Stimulated activated effector memory CD8-positive, alpha-beta T cell treated with anti-CD3 and anti-CD28 coated beads, Interleukin-12 subunit alpha, Interleukin-12 subunit beta, amount 100 ng/mL, for 72 hours (primary cell): ENCODE measurements at regions not wholly inside any gene's neighbourhood (a gene's known extent, or its start where the extent isn't known, plus 50 kb on each side); places are given as distances from the start of the nearest gene placed in this dataset.

Source experiments
- ATAC-seq: fragments of 150-1000 bp; cut with Tn5 transposase; 2 replicates; pipeline ENCODE4 v1.10.0; 2021
- DNase-seq, 2 donors: peaks; one replicate each; pipeline ENCODE4 v3.0.0; 2021 to 2022; ENCODE audit warnings: low spot score in 2 of 2
- H3K27ac Mint-ChIP-seq: one replicate; pipeline ENCODE4 v1.8.0; 2022; ENCODE audit warnings: mild to moderate bottlenecking, mixed read lengths
- H3K36me3 Mint-ChIP-seq: one replicate; pipeline ENCODE4 v1.8.0; 2022; ENCODE audit warnings: mild to moderate bottlenecking, mixed read lengths
- H3K4me1 Mint-ChIP-seq: one replicate; pipeline ENCODE4 v1.8.0; 2022; ENCODE audit warnings: mixed read lengths
- H3K4me3 Mint-ChIP-seq: one replicate; pipeline ENCODE4 v1.8.0; 2022; ENCODE audit warnings: mild to moderate bottlenecking, mixed read lengths
- H3K9me3 Mint-ChIP-seq: one replicate; pipeline ENCODE4 v1.8.0; 2022; ENCODE audit warnings: mixed read lengths

DNA sequence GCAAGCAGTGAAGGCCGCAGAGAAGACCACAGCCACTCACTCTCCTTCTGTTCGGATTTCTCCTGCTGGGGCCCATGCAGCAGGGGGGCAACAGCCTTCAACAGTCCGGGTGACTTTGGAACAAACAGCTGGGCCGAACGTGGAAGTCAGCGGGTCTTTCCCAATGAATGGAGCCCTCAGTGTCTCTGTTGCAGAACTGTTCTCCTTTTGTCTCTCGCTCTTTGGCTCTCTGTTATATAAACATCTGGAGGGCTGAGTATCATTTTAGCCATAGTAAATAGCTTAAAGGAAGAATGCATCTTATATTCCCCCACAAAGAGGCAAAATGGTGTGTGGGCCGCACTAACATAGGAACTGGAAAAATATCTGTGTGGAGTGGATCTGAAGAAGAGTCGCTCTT, 136.7 kb upstream of the RALGAPA2 start:
- no peaks in the 10 kb centered on the region for H3K4me1 Mint-ChIP-seq
- no peak overlapping the region for H3K4me3 Mint-ChIP-seq
- DNase-seq (no peak), ATAC-seq (no peak)
- H3K36me3 Mint-ChIP-seq: no peaks in the 10 kb centered on the region
- no peak overlapping the region for H3K27ac Mint-ChIP-seq
- no peaks in the 10 kb centered on the region for H3K9me3 Mint-ChIP-seq

DNA sequence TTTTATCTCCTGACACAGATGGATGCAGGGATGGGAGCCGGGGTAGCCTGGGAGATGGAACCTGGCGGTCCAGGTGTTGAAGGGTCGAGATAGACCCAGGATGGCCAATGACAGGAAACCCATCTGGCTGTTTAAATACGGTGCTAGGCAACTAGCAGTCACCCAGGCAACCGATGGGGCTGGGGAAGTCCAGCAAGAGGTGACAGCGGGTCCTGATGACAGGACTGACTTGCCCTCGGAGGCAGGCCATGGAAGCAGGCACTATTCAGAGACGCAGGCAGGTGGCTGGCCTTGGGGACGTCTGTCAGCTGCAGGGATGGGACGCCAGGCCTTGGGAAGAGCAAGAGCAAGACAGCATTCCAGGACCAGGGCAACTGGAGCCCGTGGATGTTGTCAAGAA, 135.4 kb upstream of the RALGAPA2 start:
- no peaks in the 10 kb centered on the region for H3K9me3 Mint-ChIP-seq
- no peak overlapping the region for H3K27ac Mint-ChIP-seq
- peak; percentile 11 for ATAC-seq
- H3K4me1 Mint-ChIP-seq: no peaks in the 10 kb centered on the region
- no peak for DNase-seq
- no peaks in the 10 kb centered on the region for H3K36me3 Mint-ChIP-seq
- H3K4me3 Mint-ChIP-seq: no peak overlapping the region

DNA sequence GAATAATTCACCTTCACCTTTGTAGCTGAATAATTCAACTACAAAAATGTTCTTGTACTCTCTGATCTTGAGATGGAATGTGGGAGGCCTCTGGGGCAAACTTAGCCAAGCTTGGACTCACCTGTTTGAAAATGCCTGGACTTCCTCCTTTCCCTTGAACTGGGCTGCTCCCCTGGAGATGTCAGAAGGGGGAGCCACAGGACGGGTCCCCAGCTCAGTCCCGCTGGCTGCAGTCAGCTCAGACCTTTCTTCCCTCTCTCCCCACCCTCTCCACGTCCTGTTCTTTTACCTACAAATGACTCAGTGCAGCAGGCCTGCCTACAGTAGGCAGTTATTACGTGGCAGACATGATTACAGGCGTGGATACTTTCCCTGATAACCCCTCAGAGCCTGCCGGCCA, 131.5 kb upstream of the RALGAPA2 start:
- ATAC-seq (peak; percentile 37), DNase-seq (no peak)
- H3K27ac Mint-ChIP-seq: no peak overlapping the region
- no peaks in the 10 kb centered on the region for H3K9me3 Mint-ChIP-seq
- no peaks in the 10 kb centered on the region for H3K4me1 Mint-ChIP-seq
- no peak overlapping the region for H3K4me3 Mint-ChIP-seq
- no peaks in the 10 kb centered on the region for H3K36me3 Mint-ChIP-seq

DNA sequence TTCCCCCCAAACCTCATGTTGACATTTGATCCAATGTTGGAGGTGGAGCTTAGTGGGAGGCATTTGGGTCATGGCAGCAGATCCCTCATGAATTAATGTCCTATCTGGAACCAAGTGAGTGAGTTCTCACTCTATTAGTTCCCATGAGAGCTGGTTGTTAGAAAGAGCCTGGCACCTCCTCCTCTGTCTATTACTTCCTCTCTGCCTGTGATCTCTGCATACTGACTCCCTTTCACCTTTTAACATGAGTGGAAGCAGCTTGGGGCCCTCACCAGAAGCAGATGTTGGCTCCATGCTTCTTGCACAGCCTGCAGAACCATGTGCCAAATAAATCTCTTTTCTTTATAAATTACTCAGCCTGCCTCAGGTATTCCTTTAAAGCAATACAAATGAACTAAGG, 127.3 kb upstream of the RALGAPA2 start:
- ATAC-seq: no peak
- no peak overlapping the region for H3K27ac Mint-ChIP-seq
- no peaks in the 10 kb centered on the region for H3K36me3 Mint-ChIP-seq
- no peak for DNase-seq
- H3K4me1 Mint-ChIP-seq: no peaks in the 10 kb centered on the region
- no peak overlapping the region for H3K4me3 Mint-ChIP-seq
- H3K9me3 Mint-ChIP-seq: no peaks in the 10 kb centered on the region

DNA sequence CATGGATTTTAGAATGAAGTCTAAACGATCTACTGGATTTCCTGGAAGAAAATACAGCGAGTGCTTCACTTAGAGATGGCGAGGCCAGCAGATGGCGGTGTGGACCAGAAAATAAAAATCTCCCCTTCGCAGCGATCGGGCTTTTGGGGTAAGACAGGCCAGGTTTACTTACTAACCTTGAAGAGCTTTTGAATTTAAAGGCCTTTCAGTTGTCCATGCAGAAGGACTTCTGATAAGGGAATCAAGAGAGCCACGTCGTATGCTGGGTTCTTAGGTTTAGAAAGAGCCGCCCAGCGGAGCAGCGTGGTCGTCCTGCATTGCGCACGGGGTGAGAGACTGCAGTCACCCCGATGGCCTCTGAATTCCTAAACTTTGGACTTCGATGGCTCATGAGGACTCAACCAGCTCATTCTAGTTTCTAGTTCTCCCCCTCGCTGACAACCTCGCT, 125.2 kb upstream of the RALGAPA2 start:
- no peak overlapping the region for H3K4me3 Mint-ChIP-seq
- H3K9me3 Mint-ChIP-seq: no peaks in the 10 kb centered on the region
- no peaks in the 10 kb centered on the region for H3K36me3 Mint-ChIP-seq
- ATAC-seq: no peak
- H3K27ac Mint-ChIP-seq: no peak overlapping the region
- peak; percentile 14 to 58 for DNase-seq
- no peaks in the 10 kb centered on the region for H3K4me1 Mint-ChIP-seq

DNA sequence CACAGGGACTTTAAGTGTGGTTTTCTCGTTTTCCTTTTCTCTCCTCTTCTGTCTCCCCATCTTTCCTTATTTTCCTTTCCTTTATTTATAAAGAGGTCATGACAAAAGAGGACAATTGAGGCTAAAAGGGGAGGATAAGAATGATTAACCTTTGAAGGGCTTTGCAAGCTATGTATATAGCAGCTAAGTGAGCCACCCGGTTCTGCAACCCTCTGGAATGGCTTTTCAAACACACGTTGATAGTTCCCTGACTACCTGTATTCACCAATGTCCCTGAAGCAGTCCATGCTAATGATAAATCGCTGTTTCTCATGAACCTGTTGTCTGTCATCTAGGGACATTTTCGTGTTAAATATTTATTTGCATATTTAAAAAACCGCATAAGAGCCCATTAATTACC, 124.4 kb upstream of the RALGAPA2 start:
- DNase-seq: no peak

DNA sequence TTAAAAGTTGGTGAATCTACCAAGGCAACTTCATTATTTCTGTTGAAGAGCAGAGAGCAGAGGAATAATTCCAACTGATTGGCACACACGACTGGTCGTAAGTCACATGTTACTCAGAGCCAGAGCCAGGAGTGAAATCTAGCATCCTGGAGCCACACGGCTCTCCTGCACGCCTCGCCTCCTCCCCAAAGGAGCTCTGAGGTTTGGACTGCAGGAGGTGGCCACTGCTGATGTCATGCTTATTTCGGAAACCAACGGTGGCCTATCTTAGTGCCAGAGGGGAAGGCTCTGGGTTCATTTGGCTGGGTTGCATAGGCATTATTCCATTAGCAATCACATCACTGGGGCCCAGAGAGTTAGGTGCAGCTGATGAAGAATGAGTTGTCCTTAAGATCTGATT, 123.5 kb upstream of the RALGAPA2 start:
- H3K4me3 Mint-ChIP-seq: no peak overlapping the region
- no peaks in the 10 kb centered on the region for H3K4me1 Mint-ChIP-seq
- H3K9me3 Mint-ChIP-seq: no peaks in the 10 kb centered on the region
- no peak for ATAC-seq
- no peak overlapping the region for H3K27ac Mint-ChIP-seq
- H3K36me3 Mint-ChIP-seq: no peaks in the 10 kb centered on the region
- no peak for DNase-seq

More for the DNA sequence above, 124.4 kb upstream of the RALGAPA2 start:
- ATAC-seq: no peak
- Mint-ChIP-seq H3K27ac (no peak overlapping the region), H3K4me1 (no peaks in the 10 kb centered on the region), H3K36me3 (no peaks in the 10 kb centered on the region), H3K9me3 (no peaks in the 10 kb centered on the region), H3K4me3 (no peak overlapping the region)

DNA sequence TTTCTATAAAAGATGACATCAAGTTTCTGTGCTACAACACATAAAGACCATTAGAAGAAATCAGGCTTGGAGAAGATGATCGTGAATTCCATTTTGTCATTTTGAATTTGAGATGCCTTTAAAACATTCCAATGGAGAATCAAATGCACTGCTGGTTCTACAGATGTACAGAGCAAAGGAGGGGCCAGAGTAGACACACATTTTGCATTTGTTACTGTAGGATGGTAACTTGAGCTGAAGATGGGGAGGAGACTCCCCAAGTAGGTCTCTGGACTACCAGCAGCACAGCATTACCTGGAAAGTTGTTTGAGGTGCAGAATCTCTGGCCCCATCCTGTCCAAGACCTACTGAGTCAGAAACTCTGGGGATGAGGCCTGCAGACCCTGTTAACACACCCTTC, 121.6 kb upstream of the RALGAPA2 start:
- Mint-ChIP-seq H3K9me3 (no peaks in the 10 kb centered on the region), H3K4me1 (no peaks in the 10 kb centered on the region), H3K36me3 (no peaks in the 10 kb centered on the region), H3K4me3 (no peak overlapping the region), H3K27ac (no peak overlapping the region)
- no peak for DNase-seq
- no peak for ATAC-seq

DNA sequence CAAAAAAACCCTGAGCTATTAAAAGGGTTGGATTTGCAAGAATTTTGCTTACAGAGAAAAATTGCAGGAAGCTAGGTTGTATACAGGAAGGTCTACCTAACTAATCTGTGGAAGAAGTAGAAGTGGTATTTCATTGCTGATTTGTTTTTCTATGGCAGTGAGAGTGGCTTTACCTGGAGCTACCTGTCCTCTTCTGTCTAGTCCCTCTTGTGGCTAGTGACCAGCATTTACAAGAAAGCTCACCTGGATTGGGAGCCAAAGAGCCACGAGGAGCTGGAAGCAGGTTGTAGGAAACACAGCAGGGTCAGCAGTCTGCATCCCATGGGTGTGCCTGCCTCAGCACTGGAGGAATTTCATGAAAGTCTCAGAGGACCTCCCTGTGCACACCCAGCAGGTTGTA, 120.3 kb upstream of the RALGAPA2 start:
- H3K4me1 Mint-ChIP-seq: no peaks in the 10 kb centered on the region
- H3K27ac Mint-ChIP-seq: no peak overlapping the region
- DNase-seq (no peak), ATAC-seq (no peak)
- no peaks in the 10 kb centered on the region for H3K36me3 Mint-ChIP-seq
- H3K4me3 Mint-ChIP-seq: no peak overlapping the region
- no peaks in the 10 kb centered on the region for H3K9me3 Mint-ChIP-seq

DNA sequence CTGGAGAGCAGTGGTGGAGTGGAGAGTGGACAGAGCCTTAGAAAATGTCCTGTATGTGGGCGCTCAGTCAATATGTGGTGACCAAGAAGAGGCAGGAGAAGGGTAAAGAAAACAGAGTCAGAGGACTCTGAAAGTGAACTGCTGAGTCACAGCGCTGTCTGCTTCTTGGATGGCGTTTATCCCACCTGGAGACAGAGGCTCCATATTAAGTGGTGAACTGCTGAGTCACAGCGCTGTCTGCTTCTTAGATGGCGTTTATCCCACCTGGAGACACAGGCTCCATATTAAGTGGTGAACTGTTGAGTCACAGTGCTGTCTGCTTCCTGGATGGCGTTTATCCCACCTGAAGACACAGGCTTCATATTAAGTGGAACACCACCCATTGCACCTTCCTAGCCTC, 119.3 kb upstream of the RALGAPA2 start:
- DNase-seq: no peak
- Mint-ChIP-seq H3K27ac (no peak overlapping the region), H3K4me1 (no peaks in the 10 kb centered on the region), H3K36me3 (no peaks in the 10 kb centered on the region), H3K4me3 (no peak overlapping the region), H3K9me3 (no peaks in the 10 kb centered on the region)
- ATAC-seq: no peak

DNA sequence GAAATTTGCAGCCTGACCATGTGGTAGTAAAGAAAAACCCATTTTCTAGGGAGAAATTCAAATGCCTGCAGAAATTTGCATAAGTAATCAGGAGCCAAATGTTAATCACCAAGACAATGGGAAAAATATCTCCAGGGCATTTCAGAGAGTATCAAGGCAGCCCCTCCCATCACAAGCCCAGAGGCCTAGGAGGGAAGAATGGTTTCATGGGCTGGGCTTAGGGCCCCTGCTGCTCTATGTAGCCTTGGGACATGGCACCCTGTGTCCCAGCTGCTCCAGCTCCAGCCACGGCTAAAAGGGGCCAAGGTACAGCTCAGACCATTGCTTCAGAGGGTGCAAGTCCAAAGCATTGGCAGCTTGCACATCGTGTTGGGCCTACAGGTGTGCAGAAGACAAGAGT, 117.2 kb upstream of the RALGAPA2 start:
- no peaks in the 10 kb centered on the region for H3K9me3 Mint-ChIP-seq
- H3K36me3 Mint-ChIP-seq: no peaks in the 10 kb centered on the region
- DNase-seq (no peak), ATAC-seq (no peak)
- H3K4me1 Mint-ChIP-seq: peaks cover 4% of the 10 kb centered on the region
- H3K27ac Mint-ChIP-seq: no peak overlapping the region
- no peak overlapping the region for H3K4me3 Mint-ChIP-seq

DNA sequence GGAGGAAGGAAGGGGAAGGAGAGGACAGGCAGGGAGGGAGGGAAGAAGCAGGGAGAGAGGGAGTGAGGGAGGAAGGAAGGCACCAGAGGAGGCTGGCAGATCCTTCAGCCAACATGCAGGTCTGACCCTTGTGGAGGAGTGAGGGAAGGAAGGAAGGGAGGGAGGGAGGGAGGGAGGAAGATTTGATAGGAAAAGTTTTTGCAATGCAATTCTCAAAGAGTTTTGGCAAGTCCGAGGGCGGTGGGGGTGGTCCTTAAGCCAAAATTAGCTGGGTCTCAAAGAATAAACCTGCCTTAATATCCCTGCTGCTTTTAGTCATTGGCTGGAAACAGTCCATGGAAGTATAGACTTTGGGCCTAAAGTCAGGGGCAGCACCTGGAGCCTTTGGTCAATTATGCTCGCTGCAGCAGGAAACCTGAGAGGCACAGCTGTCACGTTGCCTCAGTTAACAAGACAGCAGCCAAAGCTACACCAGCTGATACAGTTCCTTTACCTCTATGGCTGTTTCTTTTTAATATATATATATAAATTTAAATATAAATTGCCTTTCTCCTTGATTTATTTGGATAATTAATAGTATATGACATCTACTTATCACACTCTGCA, 115.7 kb upstream of the RALGAPA2 start:
- H3K36me3 Mint-ChIP-seq: no peaks in the 10 kb centered on the region
- H3K4me3 Mint-ChIP-seq: no peak overlapping the region
- no peak for DNase-seq
- H3K9me3 Mint-ChIP-seq: no peaks in the 10 kb centered on the region
- peaks cover 6% of the 10 kb centered on the region for H3K4me1 Mint-ChIP-seq
- no peak for ATAC-seq
- no peak overlapping the region for H3K27ac Mint-ChIP-seq

DNA sequence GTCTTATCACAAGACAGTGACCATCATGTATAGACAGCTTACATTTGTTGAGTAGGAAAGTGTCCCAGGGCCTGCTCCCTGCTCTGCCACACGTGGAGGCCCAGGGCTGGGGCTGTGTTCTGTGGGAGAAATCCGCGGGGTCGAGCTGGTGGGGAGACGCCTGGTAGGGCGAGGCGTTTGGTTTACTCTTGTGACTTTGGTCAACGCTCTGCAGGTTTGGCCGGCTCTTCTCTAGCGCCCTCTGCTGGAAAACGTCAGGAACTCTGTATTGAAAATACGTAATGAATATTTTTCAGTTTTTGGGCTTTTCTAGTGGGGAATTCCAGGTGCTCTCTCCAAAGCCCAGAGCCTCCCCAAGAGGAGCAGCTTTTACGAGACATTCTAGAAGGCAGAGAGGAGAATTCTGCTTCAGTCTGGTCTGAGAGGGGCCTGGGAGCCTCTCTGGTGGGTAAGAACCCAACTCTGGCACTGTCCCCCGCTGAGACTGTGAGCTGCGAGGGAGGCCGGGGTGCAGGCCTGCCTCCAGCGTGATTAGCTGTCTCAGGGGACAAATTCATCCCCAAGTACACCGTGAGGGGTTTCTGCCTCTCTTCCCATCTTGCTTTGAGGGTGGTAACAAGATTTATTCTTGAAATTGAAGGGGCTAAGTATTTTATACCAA, 112.6 kb upstream of the RALGAPA2 start:
- ATAC-seq (peak; percentile 40), DNase-seq (peak; percentile 44 to 73)
- H3K9me3 Mint-ChIP-seq: no peaks in the 10 kb centered on the region
- peaks cover 6% of the 10 kb centered on the region for H3K4me1 Mint-ChIP-seq
- H3K27ac Mint-ChIP-seq: no peak overlapping the region
- H3K36me3 Mint-ChIP-seq: no peaks in the 10 kb centered on the region
- H3K4me3 Mint-ChIP-seq: no peak overlapping the region

DNA sequence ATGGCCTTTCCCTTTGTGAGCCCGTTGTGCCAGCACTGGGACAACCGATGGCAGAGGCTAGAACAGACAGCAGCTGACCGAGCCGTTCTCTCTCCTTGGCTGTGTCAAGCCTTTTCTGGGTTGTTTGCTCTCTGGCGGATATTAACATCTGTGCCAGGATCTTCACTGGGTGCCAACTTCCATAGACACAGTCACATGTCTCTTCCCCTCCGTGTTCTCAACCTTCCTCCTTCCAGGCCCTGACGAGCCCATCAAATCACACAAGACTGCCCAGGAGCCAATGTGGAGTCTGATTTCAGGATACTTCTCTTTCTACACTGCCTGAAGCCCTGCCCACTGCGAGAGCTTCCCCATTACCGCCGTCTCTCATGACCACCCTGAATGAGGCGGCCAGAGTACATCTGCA, 111.0 kb upstream of the RALGAPA2 start:
- ATAC-seq (no peak), DNase-seq (no peak)
- H3K4me1 Mint-ChIP-seq: peaks cover 6% of the 10 kb centered on the region
- H3K9me3 Mint-ChIP-seq: no peaks in the 10 kb centered on the region
- no peak overlapping the region for H3K4me3 Mint-ChIP-seq
- H3K27ac Mint-ChIP-seq: no peak overlapping the region
- H3K36me3 Mint-ChIP-seq: no peaks in the 10 kb centered on the region

DNA sequence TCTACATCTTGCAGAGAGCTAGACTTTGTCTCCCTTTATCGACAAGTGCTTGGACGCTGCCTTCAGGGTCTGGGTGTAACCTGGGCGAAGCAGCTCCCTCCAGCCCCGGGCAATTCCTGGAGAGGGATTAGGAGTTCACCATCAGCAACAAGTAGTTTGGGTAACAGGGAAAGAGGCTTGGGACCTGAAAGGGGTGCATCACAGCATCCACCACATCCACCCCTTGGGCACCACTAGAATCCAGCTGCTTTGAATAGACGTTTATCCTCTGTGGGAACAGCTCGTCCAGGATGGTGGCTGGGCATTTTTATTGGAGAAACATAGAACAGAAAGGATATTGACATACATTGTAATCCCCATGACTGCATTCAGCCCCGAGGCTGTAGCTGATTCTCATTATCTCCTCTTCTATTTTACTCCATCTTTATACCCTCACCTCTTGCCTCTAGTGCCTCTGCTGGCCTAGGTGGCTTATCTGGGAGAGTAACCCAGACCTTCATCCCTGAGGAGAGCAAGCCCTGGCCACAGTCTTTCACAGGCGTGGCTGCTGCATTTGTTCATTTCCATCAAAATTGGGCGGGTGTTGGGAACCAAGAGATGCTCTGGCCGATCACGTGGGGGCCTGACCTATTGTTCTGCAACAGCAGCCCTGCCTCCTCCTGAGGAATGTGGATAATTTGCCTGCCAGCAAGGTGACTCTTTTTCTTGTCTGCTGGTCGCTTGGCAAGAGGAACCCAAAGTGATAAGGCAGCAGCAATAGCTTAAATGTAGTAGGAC, 109.2 kb upstream of the RALGAPA2 start:
- no peaks in the 10 kb centered on the region for H3K9me3 Mint-ChIP-seq
- DNase-seq (no peak), ATAC-seq (no peak)
- peaks cover 6% of the 10 kb centered on the region for H3K4me1 Mint-ChIP-seq
- H3K27ac Mint-ChIP-seq: no peak overlapping the region
- H3K4me3 Mint-ChIP-seq: no peak overlapping the region
- no peaks in the 10 kb centered on the region for H3K36me3 Mint-ChIP-seq
